ENCODE measurements at regions not wholly inside any gene's neighbourhood (a gene's known extent, or its start where the extent isn't known, plus 50 kb on each side); places are given as distances from the start of the nearest gene placed in this dataset.

DNA sequence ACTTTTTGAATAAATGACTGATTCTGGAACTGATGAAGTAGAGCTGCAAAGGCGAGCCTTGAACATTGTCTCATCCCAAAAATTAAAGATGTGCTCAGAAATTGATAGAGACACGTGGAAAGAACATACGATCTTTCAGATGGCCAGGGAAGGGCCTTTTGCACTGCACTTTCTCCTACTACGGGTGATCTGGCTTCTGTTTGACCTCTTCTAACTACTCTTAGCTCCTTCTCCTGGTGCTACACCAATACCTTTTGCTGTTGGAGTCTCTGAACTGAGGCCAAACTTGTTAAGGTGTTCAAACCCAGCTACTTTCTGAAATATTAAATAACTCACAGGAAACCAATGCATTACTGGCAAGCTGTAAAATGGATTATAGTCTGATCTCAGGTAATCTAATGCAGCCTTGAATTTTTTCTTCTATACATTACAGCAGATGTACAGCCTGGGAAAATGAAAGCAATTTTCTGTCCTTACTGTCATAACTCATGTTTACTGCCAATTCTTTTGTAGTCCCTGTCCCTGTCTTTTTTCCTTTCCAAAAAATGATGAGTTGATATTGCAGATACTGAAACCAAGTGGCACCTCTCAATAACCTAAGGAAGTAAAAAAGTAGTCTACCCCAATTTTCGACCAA lies 1086.1 kb upstream of the CNTN5 start:
- no peak for TF ChIP-seq POU2F2 (IDR thresholded peaks at IDR 0.05; ENCODE audit: low read depth, low read length)
- no peak for TF ChIP-seq SPI1 (IDR thresholded peaks at IDR 0.05; ENCODE audit: low read depth, low read length)
- no peak for TF ChIP-seq TAF1 (IDR thresholded peaks at IDR 0.05; ENCODE audit: low read depth, low read length)
- TF ChIP-seq POLR2AphosphoS5 (IDR thresholded peaks at IDR 0.05; ENCODE audit: low read depth, low read length): no peak
- TF ChIP-seq PAX5 (IDR thresholded peaks at IDR 0.05; ENCODE audit: insufficient read depth, low read length, severe bottlenecking): no peak
- no peak for TF ChIP-seq POLR2A (IDR thresholded peaks at IDR 0.05; ENCODE audit: low read depth, low read length)
- no peak for DNase-seq (ENCODE audit: insufficient read length, low spot score)
- no peak for FAIRE-seq

DNA sequence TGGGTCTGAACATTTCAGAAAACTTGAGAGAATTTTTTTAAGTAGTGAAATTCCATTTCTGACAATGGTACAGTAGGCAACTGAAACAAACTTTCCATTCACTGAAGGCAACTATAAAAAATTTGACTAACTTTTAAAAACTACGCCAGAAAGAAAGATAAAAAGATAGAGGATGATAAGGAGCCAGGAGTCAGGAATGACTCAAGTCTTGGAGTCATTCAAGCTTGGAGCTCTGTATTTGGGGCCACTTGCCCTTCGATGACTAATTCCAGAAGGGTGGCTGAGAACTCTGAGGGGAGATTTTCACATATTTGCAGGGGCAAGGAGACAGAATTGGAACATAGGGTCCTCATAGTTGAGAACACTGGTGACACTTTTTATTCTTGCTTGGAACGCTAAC lies 1083.2 kb upstream of the CNTN5 start:
- no peak for FAIRE-seq
- DNase-seq (ENCODE audit: insufficient read length, low spot score): no peak
- TF ChIP-seq TAF1 (IDR thresholded peaks at IDR 0.05; ENCODE audit: low read depth, low read length) (no peak), POU2F2 (IDR thresholded peaks at IDR 0.05; ENCODE audit: low read depth, low read length) (no peak), POLR2AphosphoS5 (IDR thresholded peaks at IDR 0.05; ENCODE audit: low read depth, low read length) (no peak), POLR2A (IDR thresholded peaks at IDR 0.05; ENCODE audit: low read depth, low read length) (no peak), SPI1 (IDR thresholded peaks at IDR 0.05; ENCODE audit: low read depth, low read length) (no peak), PAX5 (IDR thresholded peaks at IDR 0.05; ENCODE audit: insufficient read depth, low read length, severe bottlenecking) (no peak)

DNA sequence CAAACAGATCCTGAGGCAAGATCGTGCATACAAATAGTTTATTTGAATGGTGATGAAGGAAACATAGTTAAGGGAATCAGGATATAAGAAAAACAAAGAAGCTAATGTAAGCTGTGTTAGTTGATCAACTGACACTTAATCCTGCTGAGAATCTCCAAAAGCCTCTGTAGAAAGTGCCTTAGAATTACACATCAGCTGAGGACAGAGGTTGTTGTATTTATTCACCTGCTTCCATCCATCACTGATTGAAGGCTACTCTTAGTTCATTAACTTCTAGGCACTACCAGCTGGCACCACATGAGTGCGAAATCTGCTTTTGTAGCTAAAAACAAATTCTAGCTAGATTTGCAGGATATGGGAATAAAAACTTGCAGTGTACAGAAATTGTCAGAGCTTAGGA lies 1082.0 kb upstream of the CNTN5 start:
- FAIRE-seq: no peak
- DNase-seq (ENCODE audit: insufficient read length, low spot score): no peak
- TF ChIP-seq POU2F2 (IDR thresholded peaks at IDR 0.05; ENCODE audit: low read depth, low read length) (no peak), TAF1 (IDR thresholded peaks at IDR 0.05; ENCODE audit: low read depth, low read length) (no peak), POLR2A (IDR thresholded peaks at IDR 0.05; ENCODE audit: low read depth, low read length) (no peak), POLR2AphosphoS5 (IDR thresholded peaks at IDR 0.05; ENCODE audit: low read depth, low read length) (no peak), PAX5 (IDR thresholded peaks at IDR 0.05; ENCODE audit: insufficient read depth, low read length, severe bottlenecking) (no peak), SPI1 (IDR thresholded peaks at IDR 0.05; ENCODE audit: low read depth, low read length) (no peak)

DNA sequence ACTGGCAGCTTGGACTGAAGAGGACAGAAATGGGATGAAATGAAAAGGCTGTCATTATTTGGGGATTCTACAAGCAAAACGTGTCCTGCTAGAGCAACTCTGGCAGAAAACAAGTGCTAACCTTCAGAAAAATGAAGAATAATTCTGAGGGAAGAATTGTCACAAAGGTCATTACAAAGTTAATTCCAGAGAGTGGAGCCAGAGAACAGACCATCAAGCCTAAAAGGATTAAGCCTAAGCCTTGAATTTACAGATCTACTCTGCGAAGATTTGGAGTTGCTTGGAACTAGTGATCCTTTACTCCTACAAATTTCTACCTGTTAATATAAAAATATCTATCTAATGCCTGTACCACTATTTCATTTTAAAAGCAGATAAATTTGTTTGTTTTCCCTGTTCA lies 1077.3 kb upstream of the CNTN5 start:
- TF ChIP-seq SPI1 (IDR thresholded peaks at IDR 0.05; ENCODE audit: low read depth, low read length) (no peak), PAX5 (IDR thresholded peaks at IDR 0.05; ENCODE audit: insufficient read depth, low read length, severe bottlenecking) (no peak), TAF1 (IDR thresholded peaks at IDR 0.05; ENCODE audit: low read depth, low read length) (no peak), POLR2A (IDR thresholded peaks at IDR 0.05; ENCODE audit: low read depth, low read length) (no peak), POLR2AphosphoS5 (IDR thresholded peaks at IDR 0.05; ENCODE audit: low read depth, low read length) (no peak), POU2F2 (IDR thresholded peaks at IDR 0.05; ENCODE audit: low read depth, low read length) (no peak)
- FAIRE-seq (no peak), DNase-seq (ENCODE audit: insufficient read length, low spot score) (no peak)

DNA sequence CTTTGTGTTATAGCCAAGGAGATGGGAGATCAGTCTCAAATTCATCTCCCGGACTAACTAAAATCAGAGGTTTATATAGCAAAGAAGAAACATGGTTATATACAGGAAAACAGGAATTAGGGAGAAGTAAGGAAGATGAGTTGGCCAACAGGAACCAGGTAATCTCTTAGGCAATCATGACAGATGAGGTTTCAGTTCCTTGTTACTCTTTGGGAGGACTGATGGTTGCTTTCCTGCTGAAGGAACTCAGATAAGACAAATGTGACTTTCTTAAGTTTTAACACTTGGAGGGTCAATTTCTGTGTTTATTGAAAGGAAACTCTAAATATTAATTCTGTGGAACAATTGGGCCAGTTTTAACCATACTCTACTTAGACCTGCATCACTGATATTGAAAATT lies 1072.0 kb upstream of the CNTN5 start:
- DNase-seq (ENCODE audit: insufficient read length, low spot score): no peak
- no peak for FAIRE-seq
- TF ChIP-seq PAX5 (IDR thresholded peaks at IDR 0.05; ENCODE audit: insufficient read depth, low read length, severe bottlenecking) (no peak), POLR2A (IDR thresholded peaks at IDR 0.05; ENCODE audit: low read depth, low read length) (no peak), POU2F2 (IDR thresholded peaks at IDR 0.05; ENCODE audit: low read depth, low read length) (no peak), POLR2AphosphoS5 (IDR thresholded peaks at IDR 0.05; ENCODE audit: low read depth, low read length) (no peak), SPI1 (IDR thresholded peaks at IDR 0.05; ENCODE audit: low read depth, low read length) (no peak), TAF1 (IDR thresholded peaks at IDR 0.05; ENCODE audit: low read depth, low read length) (no peak)

DNA sequence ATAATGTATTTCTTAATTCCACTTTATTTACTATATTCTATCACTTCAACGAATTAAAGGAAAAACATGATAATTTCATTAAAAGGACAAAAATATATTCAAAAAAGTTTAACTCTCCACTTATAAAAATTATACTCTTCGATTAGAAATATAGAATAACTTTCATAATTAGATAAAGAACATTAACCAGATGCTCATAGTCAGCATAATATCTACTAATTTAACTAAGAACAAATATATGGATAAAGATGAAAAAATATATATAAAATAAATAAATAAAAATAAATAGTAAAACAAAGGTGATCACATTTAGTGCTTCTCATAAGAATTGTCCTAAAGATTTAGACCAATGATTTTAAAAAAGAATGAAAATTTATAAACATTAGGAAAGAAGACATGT lies 1065.2 kb upstream of the CNTN5 start:
- no peak for TF ChIP-seq POLR2AphosphoS5 (IDR thresholded peaks at IDR 0.05; ENCODE audit: low read depth, low read length)
- no peak for TF ChIP-seq POLR2A (IDR thresholded peaks at IDR 0.05; ENCODE audit: low read depth, low read length)
- no peak for TF ChIP-seq PAX5 (IDR thresholded peaks at IDR 0.05; ENCODE audit: insufficient read depth, low read length, severe bottlenecking)
- no peak for TF ChIP-seq SPI1 (IDR thresholded peaks at IDR 0.05; ENCODE audit: low read depth, low read length)
- no peak for TF ChIP-seq POU2F2 (IDR thresholded peaks at IDR 0.05; ENCODE audit: low read depth, low read length)
- TF ChIP-seq TAF1 (IDR thresholded peaks at IDR 0.05; ENCODE audit: low read depth, low read length): no peak
- FAIRE-seq: no peak
- DNase-seq (ENCODE audit: insufficient read length, low spot score): no peak

DNA sequence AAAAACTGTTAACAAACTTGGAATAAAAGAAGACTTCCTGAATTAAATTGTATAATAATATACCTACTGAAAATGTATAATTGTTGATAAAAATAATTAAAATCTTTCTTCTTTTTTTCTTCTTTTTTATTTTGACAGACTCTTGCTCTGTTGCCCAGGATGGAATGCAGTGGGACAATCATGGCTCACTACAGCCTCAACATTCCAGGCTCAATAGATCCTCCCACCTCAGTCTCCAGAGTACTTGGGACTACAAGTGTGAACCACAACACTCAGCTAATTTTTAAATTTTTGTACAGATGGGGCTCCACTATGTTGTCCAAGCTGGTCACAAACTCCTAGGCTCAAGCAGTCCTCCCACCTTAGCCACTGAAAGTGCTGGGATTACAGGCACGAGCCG lies 1063.8 kb upstream of the CNTN5 start:
- TF ChIP-seq POLR2A (IDR thresholded peaks at IDR 0.05; ENCODE audit: low read depth, low read length): no peak
- no peak for TF ChIP-seq SPI1 (IDR thresholded peaks at IDR 0.05; ENCODE audit: low read depth, low read length)
- no peak for TF ChIP-seq PAX5 (IDR thresholded peaks at IDR 0.05; ENCODE audit: insufficient read depth, low read length, severe bottlenecking)
- no peak for TF ChIP-seq POLR2AphosphoS5 (IDR thresholded peaks at IDR 0.05; ENCODE audit: low read depth, low read length)
- TF ChIP-seq POU2F2 (IDR thresholded peaks at IDR 0.05; ENCODE audit: low read depth, low read length): no peak
- TF ChIP-seq TAF1 (IDR thresholded peaks at IDR 0.05; ENCODE audit: low read depth, low read length): no peak
- DNase-seq (ENCODE audit: insufficient read length, low spot score): no peak
- FAIRE-seq: no peak

DNA sequence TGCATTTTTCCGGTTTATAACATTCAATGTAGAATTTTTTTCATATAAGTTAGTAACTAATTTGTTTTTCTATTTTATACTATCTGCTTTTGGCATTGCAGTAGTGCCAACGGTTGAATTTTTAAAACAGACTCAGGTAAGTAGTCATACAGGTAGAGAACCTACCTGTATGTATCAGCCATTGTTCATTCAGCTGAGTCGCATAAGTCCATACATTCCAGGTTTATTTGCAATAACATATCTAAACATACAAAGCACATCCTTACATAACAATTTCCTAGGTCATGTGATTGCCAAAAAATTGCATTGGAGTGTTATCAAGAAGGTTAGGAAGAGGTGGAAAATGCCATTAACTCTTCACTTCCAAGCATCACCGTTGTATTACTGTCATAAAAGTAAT lies 1059.3 kb upstream of the CNTN5 start:
- DNase-seq (ENCODE audit: insufficient read length, low spot score) (no peak), FAIRE-seq (no peak)
- TF ChIP-seq POLR2A (IDR thresholded peaks at IDR 0.05; ENCODE audit: low read depth, low read length): no peak
- no peak for TF ChIP-seq SPI1 (IDR thresholded peaks at IDR 0.05; ENCODE audit: low read depth, low read length)
- no peak for TF ChIP-seq POLR2AphosphoS5 (IDR thresholded peaks at IDR 0.05; ENCODE audit: low read depth, low read length)

DNA sequence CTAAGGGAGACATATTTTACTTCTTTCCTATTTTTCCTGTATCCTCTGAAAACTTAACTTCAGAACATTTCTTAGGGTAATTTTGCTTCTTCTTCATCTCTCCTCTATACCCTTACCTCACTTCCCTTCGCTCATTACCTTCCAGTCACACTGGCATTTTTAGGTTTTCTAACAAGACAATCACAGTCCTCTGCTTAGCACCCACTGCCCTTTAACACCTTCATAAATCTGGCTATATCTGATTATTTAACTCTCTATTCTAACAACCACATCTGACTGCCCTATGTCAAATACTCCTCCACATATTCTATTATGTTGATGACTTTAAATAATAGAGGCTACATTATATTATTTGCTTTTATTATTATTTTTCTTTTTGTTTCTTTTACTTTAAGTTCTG lies 1058.0 kb upstream of the CNTN5 start:
- TF ChIP-seq PAX5 (IDR thresholded peaks at IDR 0.05; ENCODE audit: insufficient read depth, low read length, severe bottlenecking) (no peak), POLR2AphosphoS5 (IDR thresholded peaks at IDR 0.05; ENCODE audit: low read depth, low read length) (no peak), POLR2A (IDR thresholded peaks at IDR 0.05; ENCODE audit: low read depth, low read length) (no peak), SPI1 (IDR thresholded peaks at IDR 0.05; ENCODE audit: low read depth, low read length) (no peak), TAF1 (IDR thresholded peaks at IDR 0.05; ENCODE audit: low read depth, low read length) (no peak), POU2F2 (IDR thresholded peaks at IDR 0.05; ENCODE audit: low read depth, low read length) (no peak)
- FAIRE-seq (no peak), DNase-seq (ENCODE audit: insufficient read length, low spot score) (no peak)

All from GM12891 (cell line).